ENCODE measurements at regions not wholly inside any gene's neighbourhood (a gene's known extent, or its start where the extent isn't known, plus 50 kb on each side); places are given as distances from the start of the nearest gene placed in this dataset.

DNA sequence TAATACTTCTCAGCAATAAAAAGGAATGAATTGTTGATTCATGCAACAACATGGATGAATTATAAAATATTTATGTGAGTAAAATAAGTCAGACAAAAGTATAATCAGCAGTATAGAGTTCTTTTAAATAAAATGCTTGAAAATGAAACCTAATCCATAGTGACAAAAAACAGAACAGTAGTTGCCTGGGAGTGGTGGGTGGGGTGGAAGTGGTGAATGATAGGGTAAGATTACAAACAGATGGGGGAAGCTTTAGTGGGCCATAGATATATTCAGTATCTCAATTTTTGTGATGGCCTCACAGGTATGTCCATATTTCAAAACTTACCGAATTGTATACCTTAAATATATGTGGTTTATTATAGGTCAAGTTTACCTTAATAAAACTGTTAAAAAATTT, 124.9 kb upstream of the UBL3 start:
- TF ChIP-seq POLR2A (conservative IDR thresholded peaks at IDR 0.05) (no peak), CHD4 (IDR thresholded peaks at IDR 0.05; ENCODE audit: insufficient read depth, insufficient replicate concordance, low read depth, low read length, poor library complexity, severe bottlenecking) (no peak)
